ENCODE measurements at regions not wholly inside any gene's neighbourhood (a gene's known extent, or its start where the extent isn't known, plus 50 kb on each side); places are given as distances from the start of the nearest gene placed in this dataset.

DNA sequence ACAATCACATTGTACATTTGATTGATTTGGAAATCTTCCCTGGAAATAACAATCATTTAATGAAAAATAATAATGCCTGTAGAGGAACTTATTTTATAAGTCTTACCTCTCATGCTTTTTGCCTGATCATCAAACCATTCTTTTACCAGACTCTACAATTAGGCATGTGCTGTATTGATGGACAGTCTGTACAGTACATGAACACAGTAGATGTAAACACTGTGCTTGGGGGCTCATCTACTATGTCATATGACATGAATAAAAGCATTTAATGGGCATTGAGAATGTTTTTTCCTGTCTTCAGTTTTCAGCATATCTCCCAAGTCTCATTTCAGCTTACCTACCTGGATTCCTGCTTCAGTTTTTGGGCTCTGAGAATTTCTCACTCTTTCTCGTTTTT lies 1070.9 kb downstream of the STIM2 start:
- Histone ChIP-seq H3K27me3 (no peaks in the 10 kb centered on the region), H3K4me1 (no peaks in the 10 kb centered on the region), H3K4me3 (no peak overlapping the region), H3K36me3 (no peaks in the 10 kb centered on the region), H3K27ac (no peak overlapping the region), H3K9me3 (no peaks in the 10 kb centered on the region)
- no peak for FAIRE-seq
- DNase-seq, result no peak
- intact Hi-C loops (cut with DNase I), result no loop called here
- WGBS, 2 donors, result 22 to 48% methylated on average over 1 of the region's 1 CpG
- TF ChIP-seq, protein P1, sequence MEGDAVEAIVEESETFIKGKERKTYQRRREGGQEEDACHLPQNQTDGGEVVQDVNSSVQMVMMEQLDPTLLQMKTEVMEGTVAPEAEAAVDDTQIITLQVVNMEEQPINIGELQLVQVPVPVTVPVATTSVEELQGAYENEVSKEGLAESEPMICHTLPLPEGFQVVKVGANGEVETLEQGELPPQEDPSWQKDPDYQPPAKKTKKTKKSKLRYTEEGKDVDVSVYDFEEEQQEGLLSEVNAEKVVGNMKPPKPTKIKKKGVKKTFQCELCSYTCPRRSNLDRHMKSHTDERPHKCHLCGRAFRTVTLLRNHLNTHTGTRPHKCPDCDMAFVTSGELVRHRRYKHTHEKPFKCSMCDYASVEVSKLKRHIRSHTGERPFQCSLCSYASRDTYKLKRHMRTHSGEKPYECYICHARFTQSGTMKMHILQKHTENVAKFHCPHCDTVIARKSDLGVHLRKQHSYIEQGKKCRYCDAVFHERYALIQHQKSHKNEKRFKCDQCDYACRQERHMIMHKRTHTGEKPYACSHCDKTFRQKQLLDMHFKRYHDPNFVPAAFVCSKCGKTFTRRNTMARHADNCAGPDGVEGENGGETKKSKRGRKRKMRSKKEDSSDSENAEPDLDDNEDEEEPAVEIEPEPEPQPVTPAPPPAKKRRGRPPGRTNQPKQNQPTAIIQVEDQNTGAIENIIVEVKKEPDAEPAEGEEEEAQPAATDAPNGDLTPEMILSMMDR (IDR thresholded peaks at IDR 0.05), result no peak
- ATAC-seq, result no peak

GRCh38 chr4:27934871-27935270 lies 1074.2 kb downstream of the STIM2 start:
- Histone ChIP-seq H3K27me3 (no peaks in the 10 kb centered on the region), H3K4me1 (no peaks in the 10 kb centered on the region), H3K9me3 (no peaks in the 10 kb centered on the region), H3K36me3 (no peaks in the 10 kb centered on the region), H3K27ac (no peak overlapping the region), H3K4me3 (no peak overlapping the region)
- FAIRE-seq, result no peak
- intact Hi-C loops (cut with DNase I), result no loop called here
- no peak for ATAC-seq
- TF ChIP-seq, protein P1 (IDR thresholded peaks at IDR 0.05), result no peak
- WGBS, 2 donors, result 76 to 87% methylated on average over 1 of the region's 1 CpG
- DNase-seq, result no peak

- peaks cover 0 to 6% (median 0%) of the 10 kb centered on the region in 4 donors for H3K27me3 ChIP-seq
- no peak for ATAC-seq
- no peaks in the 10 kb centered on the region for H3K36me3 ChIP-seq
- WGBS, 2 donors, result 50 to 56% methylated on average over 1 of the region's 1 CpG
- no peaks in the 10 kb centered on the region for H3K4me1 ChIP-seq
- H3K4me3 ChIP-seq, result no peak overlapping the region
- DNase-seq, result no peak
- FAIRE-seq, result no peak
- intact Hi-C loops (cut with DNase I), result no loop called here
- TF ChIP-seq, protein P1 (IDR thresholded peaks at IDR 0.05), result no peak
- no peaks in the 10 kb centered on the region for H3K9me3 ChIP-seq
- no peak overlapping the region for H3K27ac ChIP-seq
Measured at GRCh38 chr4:27946799-27947198, 1086.2 kb downstream of the STIM2 start.

GRCh38 chr4:27947302-27947701 lies 1086.7 kb downstream of the STIM2 start:
- TF ChIP-seq, protein P1 (IDR thresholded peaks at IDR 0.05), result no peak
- Histone ChIP-seq H3K4me3 (no peak overlapping the region), H3K9me3 (no peaks in the 10 kb centered on the region), H3K36me3 (no peaks in the 10 kb centered on the region), H3K4me1 (no peaks in the 10 kb centered on the region), H3K27me3 (peaks cover 0 to 4% (median 0%) of the 10 kb centered on the region in 4 donors), H3K27ac (no peak overlapping the region)
- 53 to 69% methylated on average over 2 of the region's 2 CpGs for WGBS, 2 donors
- intact Hi-C loops (cut with DNase I), result no loop called here
- DNase-seq (no peak), FAIRE-seq (no peak), ATAC-seq (no peak)

- Histone ChIP-seq H3K4me3 (no peak overlapping the region), H3K4me1 (no peaks in the 10 kb centered on the region), H3K27me3 (no peaks in the 10 kb centered on the region), H3K9me3 (no peaks in the 10 kb centered on the region), H3K27ac (no peak overlapping the region), H3K36me3 (no peaks in the 10 kb centered on the region)
- intact Hi-C loops (cut with DNase I), result no loop called here
- ATAC-seq (no peak), DNase-seq (no peak), FAIRE-seq (no peak)
- TF ChIP-seq, protein P1 (IDR thresholded peaks at IDR 0.05), result no peak
Measured at GRCh38 chr4:27964095-27964494, 1103.5 kb downstream of the STIM2 start.
